Mesenchymal stem cell (in vitro differentiated cells and primary cell): ENCODE measurements at regions not wholly inside any gene's neighbourhood (a gene's known extent, or its start where the extent isn't known, plus 50 kb on each side); places are given as distances from the start of the nearest gene placed in this dataset.
A peak's percentile ranks its signal among the peaks of the same experiment; 100 is the strongest.

ENCODE experiments used
- DNase-seq: peaks from one replicate; pipeline ENCODE4 v3.0.0-alpha.2; 2013
- H2AFZ ChIP-seq: one replicate; pipeline ENCODE4 v1.6.1; 2013; ENCODE audit warnings: low read depth, mild to moderate bottlenecking, control low read depth, inconsistent platforms, low read length, moderate library complexity
- H2AK5ac ChIP-seq: 2 replicates; pipeline ENCODE4 v1.6.1; 2013; ENCODE audit warnings: low read length, moderate library complexity, mild to moderate bottlenecking, inconsistent platforms; ENCODE audit not compliant: severe bottlenecking
- H2BK120ac ChIP-seq: one replicate; pipeline ENCODE4 v1.6.1; 2013; ENCODE audit warnings: low read depth, mild to moderate bottlenecking, inconsistent platforms, low read length, moderate library complexity
- H2BK12ac ChIP-seq, 2 experiments: one replicate each; pipeline ENCODE4 v1.6.1; 2013; ENCODE audit warnings: inconsistent platforms in 2 of 2, low read length in 2 of 2, mild to moderate bottlenecking in 2 of 2, moderate library complexity in 2 of 2, control low read depth in 1 of 2
- H2BK15ac ChIP-seq: one replicate; pipeline ENCODE4 v1.6.1; 2013; ENCODE audit warnings: mild to moderate bottlenecking, low read depth, inconsistent platforms; ENCODE audit not compliant: poor library complexity, severe bottlenecking
- H2BK5ac ChIP-seq: 2 replicates; pipeline ENCODE4 v1.6.1; 2013; ENCODE audit warnings: low read depth, mild to moderate bottlenecking, low read length, control low read depth, inconsistent platforms; ENCODE audit not compliant: poor library complexity, severe bottlenecking
- H3K14ac ChIP-seq, 2 experiments: one replicate each; pipeline ENCODE4 v1.6.1; 2013; ENCODE audit warnings: inconsistent platforms in 2 of 2, low read length in 2 of 2, control low read depth in 1 of 2, mild to moderate bottlenecking in 1 of 2, moderate library complexity in 1 of 2
- H3K18ac ChIP-seq, 2 experiments: one replicate each; pipeline ENCODE4 v1.6.1; 2013; ENCODE audit warnings: inconsistent platforms in 2 of 2, low read length in 2 of 2, control low read depth in 1 of 2, low read depth in 1 of 2, mild to moderate bottlenecking in 1 of 2
- H3K23ac ChIP-seq, 2 experiments: one replicate each; pipeline ENCODE4 v1.6.1; 2013; ENCODE audit warnings: inconsistent platforms in 2 of 2, low read length in 2 of 2, mild to moderate bottlenecking in 2 of 2, moderate library complexity in 2 of 2, control low read depth in 1 of 2
- H3K27ac ChIP-seq: 2 replicates; pipeline ENCODE4 v1.5.1; 2013; ENCODE audit warnings: mild to moderate bottlenecking, moderate library complexity, low read length, control low read depth, inconsistent platforms; ENCODE audit not compliant: poor library complexity, severe bottlenecking
- H3K27me3 ChIP-seq, 2 experiments: 2 replicates each; pipeline versions ENCODE4 v1.6.1 to v1.7.0; 2013; ENCODE audit warnings: low read length in 2 of 2, mild to moderate bottlenecking in 2 of 2, moderate library complexity in 2 of 2, control low read depth in 1 of 2, inconsistent platforms in 1 of 2; ENCODE audit not compliant: control insufficient read depth in 1 of 2, insufficient read depth in 1 of 2
- H3K36me3 ChIP-seq, 2 experiments: 2 replicates each; pipeline versions ENCODE4 v1.6.1 to v1.7.0; 2013; ENCODE audit warnings: low read length in 2 of 2, control low read depth in 1 of 2, inconsistent platforms in 1 of 2, low read depth in 1 of 2, mild to moderate bottlenecking in 1 of 2; ENCODE audit not compliant: insufficient read depth in 2 of 2, control insufficient read depth in 1 of 2
- H3K4ac ChIP-seq, 2 experiments: one replicate each; pipeline ENCODE4 v1.6.1; 2013; ENCODE audit warnings: inconsistent platforms in 2 of 2, low read length in 2 of 2, mild to moderate bottlenecking in 2 of 2, moderate library complexity in 2 of 2, control low read depth in 1 of 2, low read depth in 1 of 2
- H3K4me1 ChIP-seq: 2 replicates; pipeline ENCODE4 v1.6.1; 2013; ENCODE audit warnings: low read depth, low read length, control low read depth; ENCODE audit not compliant: control insufficient read depth, insufficient read depth
- H3K4me2 ChIP-seq: 2 replicates; pipeline ENCODE4 v1.6.1; 2013; ENCODE audit warnings: low read length, mild to moderate bottlenecking, inconsistent platforms; ENCODE audit not compliant: poor library complexity, severe bottlenecking
- H3K4me3 ChIP-seq, 2 experiments: 2 replicates each; pipeline versions ENCODE4 v1.5.1 to v1.7.0; 2013; ENCODE audit warnings: low read length in 2 of 2, mild to moderate bottlenecking in 2 of 2, control low read depth in 1 of 2, low read depth in 1 of 2; ENCODE audit not compliant: insufficient read depth in 1 of 2
- H3K79me1 ChIP-seq: replicated peaks from 2 replicates; pipeline ENCODE4 v1.6.1; 2013; ENCODE audit warnings: mild to moderate bottlenecking, control low read depth, low read length, inconsistent platforms; ENCODE audit not compliant: poor library complexity, severe bottlenecking
- H3K9ac ChIP-seq: 2 replicates; pipeline ENCODE4 v1.7.0; 2013; ENCODE audit warnings: mild to moderate bottlenecking, low read length, moderate library complexity
- H3K9me3 ChIP-seq: 2 replicates; pipeline ENCODE4 v1.7.0; 2013; ENCODE audit warnings: mild to moderate bottlenecking, low read length; ENCODE audit not compliant: control insufficient read depth
- H4K8ac ChIP-seq: one replicate; pipeline ENCODE4 v1.6.1; 2013; ENCODE audit warnings: inconsistent platforms, mild to moderate bottlenecking, low read length, moderate library complexity
- H4K91ac ChIP-seq: one replicate; pipeline ENCODE4 v1.6.1; 2013; ENCODE audit warnings: mild to moderate bottlenecking, low read length, inconsistent platforms
- WGBS: methylation state at CpG from one replicate; pipeline ENCODE4 v1.1.7; 2013; ENCODE audit warnings: mixed read lengths; 5-methylcytosine and 5-hydroxymethylcytosine counted together

GRCh38 chr6:72535124-72535523 is 86.7 kb upstream of the KCNQ5 start:
- H4K91ac ChIP-seq, result no peak overlapping the region
- no peak overlapping the region for H2AK5ac ChIP-seq
- H2AFZ ChIP-seq, result no peak overlapping the region
- H2BK120ac ChIP-seq, result no peak overlapping the region
- 0% methylated on average over 1 of the region's 3 CpGs for WGBS
- no peak overlapping the region for H2BK12ac ChIP-seq
- H3K9me3 ChIP-seq, result peaks cover 8% of the 10 kb centered on the region
- no peak overlapping the region for H3K27ac ChIP-seq
- H3K4me1 ChIP-seq, result no peaks in the 10 kb centered on the region
- no peak overlapping the region for H3K4me3 ChIP-seq
- no peak overlapping the region for H3K4ac ChIP-seq
- H3K36me3 ChIP-seq, result no peaks in the 10 kb centered on the region
- H3K14ac ChIP-seq, result no peak overlapping the region
- H3K4me2 ChIP-seq, result no peak overlapping the region
- no peaks in the 10 kb centered on the region for H3K79me1 ChIP-seq
- no peak overlapping the region for H2BK5ac ChIP-seq
- no peak overlapping the region for H4K8ac ChIP-seq
- DNase-seq, result no peak
- no peak overlapping the region for H2BK15ac ChIP-seq
- no peak overlapping the region for H3K23ac ChIP-seq
- H3K18ac ChIP-seq, result no peak overlapping the region
- no peaks in the 10 kb centered on the region for H3K27me3 ChIP-seq
- H3K9ac ChIP-seq, result no peak overlapping the region

DNA sequence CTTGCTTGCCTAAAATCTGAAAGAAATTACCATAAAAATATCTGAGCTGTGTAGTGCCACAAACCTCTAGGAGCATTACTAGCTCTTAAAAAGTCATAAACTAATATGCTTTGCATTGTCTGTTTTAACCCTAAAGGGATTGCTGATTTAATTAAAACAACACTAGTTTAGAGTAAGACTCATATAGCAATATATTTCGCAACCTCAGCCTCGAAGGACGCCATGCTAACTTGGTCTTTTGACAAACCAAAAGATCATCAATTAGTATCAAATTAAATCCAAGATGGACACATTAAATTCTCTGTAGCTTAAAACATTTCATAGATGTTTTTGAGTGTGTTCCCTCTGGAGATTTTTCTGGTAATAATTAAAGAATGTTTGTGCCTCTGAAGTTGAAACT is 74.8 kb upstream of the KCNQ5 start:
- no peak overlapping the region for H3K18ac ChIP-seq
- H2BK12ac ChIP-seq, result no peak overlapping the region
- H3K4ac ChIP-seq, result no peak overlapping the region
- H4K91ac ChIP-seq, result no peak overlapping the region
- H3K79me1 ChIP-seq, result no peaks in the 10 kb centered on the region
- H3K4me1 ChIP-seq, result no peaks in the 10 kb centered on the region
- H3K14ac ChIP-seq, result no peak overlapping the region
- H2AK5ac ChIP-seq, result no peak overlapping the region
- H3K23ac ChIP-seq, result no peak overlapping the region
- no peak overlapping the region for H4K8ac ChIP-seq
- H3K9ac ChIP-seq, result no peak overlapping the region
- no peak for DNase-seq
- no peak overlapping the region for H3K4me2 ChIP-seq
- H2AFZ ChIP-seq, result no peak overlapping the region
- H3K27ac ChIP-seq, result no peak overlapping the region
- H2BK15ac ChIP-seq, result no peak overlapping the region
- WGBS, result 100% methylated on average over 3 of the region's 3 CpGs
- no peak overlapping the region for H2BK120ac ChIP-seq
- H3K36me3 ChIP-seq, result no peaks in the 10 kb centered on the region
- peaks cover 10% of the 10 kb centered on the region for H3K9me3 ChIP-seq
- no peaks in the 10 kb centered on the region for H3K27me3 ChIP-seq
- H2BK5ac ChIP-seq, result no peak overlapping the region
- H3K4me3 ChIP-seq, result no peak overlapping the region

- H3K4me1 ChIP-seq, result no peaks in the 10 kb centered on the region
- H3K9me3 ChIP-seq, result no peaks in the 10 kb centered on the region
- H2BK120ac ChIP-seq, result no peak overlapping the region
- H3K9ac ChIP-seq, result no peak overlapping the region
- no peak overlapping the region for H2AK5ac ChIP-seq
- no peak overlapping the region for H2BK15ac ChIP-seq
- H4K91ac ChIP-seq, result no peak overlapping the region
- H2AFZ ChIP-seq, result no peak overlapping the region
- no peak overlapping the region for H2BK12ac ChIP-seq
- H3K79me1 ChIP-seq, result no peaks in the 10 kb centered on the region
- no peak overlapping the region for H3K14ac ChIP-seq
- no peaks in the 10 kb centered on the region for H3K36me3 ChIP-seq
- WGBS, result 93% methylated on average over 2 of the region's 3 CpGs
- no peak overlapping the region for H3K4me2 ChIP-seq
- H3K23ac ChIP-seq, result no peak overlapping the region
- H3K18ac ChIP-seq, result no peak overlapping the region
- no peak overlapping the region for H3K27ac ChIP-seq
- H3K4me3 ChIP-seq, result no peak overlapping the region
- H3K27me3 ChIP-seq, result no peaks in the 10 kb centered on the region
- H2BK5ac ChIP-seq, result no peak overlapping the region
- no peak overlapping the region for H4K8ac ChIP-seq
- DNase-seq, result no peak
- no peak overlapping the region for H3K4ac ChIP-seq
Observed at GRCh38 chr6:72551470-72551869, 70.4 kb upstream of the KCNQ5 start.

DNA sequence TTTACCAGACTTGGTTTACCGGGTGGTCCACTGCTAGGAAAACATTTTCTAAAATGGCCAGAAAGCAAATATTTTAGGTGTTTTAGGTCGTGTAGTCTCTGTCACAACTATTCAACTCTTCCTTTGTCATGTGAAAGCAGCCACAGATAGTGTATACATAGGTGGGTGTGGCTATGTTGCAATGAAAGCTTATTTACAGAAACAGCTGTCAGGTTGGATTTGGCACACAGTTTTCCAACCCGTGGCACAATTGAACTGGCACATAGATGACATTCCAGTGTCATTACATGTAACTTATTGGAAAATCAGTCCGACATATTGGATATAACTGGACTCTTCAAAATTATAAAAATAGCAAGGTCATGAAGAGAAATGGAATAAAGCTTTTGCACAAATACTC is 68.9 kb upstream of the KCNQ5 start:
- Histone ChIP-seq H3K18ac (no peak overlapping the region), H2BK120ac (no peak overlapping the region), H3K9ac (no peak overlapping the region), H2BK15ac (no peak overlapping the region), H3K27me3 (no peaks in the 10 kb centered on the region), H2BK12ac (no peak overlapping the region), H3K23ac (no peak overlapping the region), H3K36me3 (no peaks in the 10 kb centered on the region), H4K8ac (no peak overlapping the region), H3K4ac (no peak overlapping the region), H3K9me3 (no peaks in the 10 kb centered on the region), H2BK5ac (no peak overlapping the region), H2AK5ac (no peak overlapping the region), H3K14ac (no peak overlapping the region), H3K27ac (no peak overlapping the region), H3K4me1 (no peaks in the 10 kb centered on the region), H3K4me2 (no peak overlapping the region), H3K4me3 (no peak overlapping the region), H3K79me1 (no peaks in the 10 kb centered on the region), H4K91ac (no peak overlapping the region), H2AFZ (no peak overlapping the region)
- peak; percentile 50 for DNase-seq
- WGBS, result no CpG with 5 or more reads among the region's 4 CpGs
